ENCODE measurements at regions not wholly inside any gene's neighbourhood (a gene's known extent, or its start where the extent isn't known, plus 50 kb on each side); places are given as distances from the start of the nearest gene placed in this dataset.

GRCh38 chr3:834679-835078 lies 258.1 kb upstream of the CNTN6 start:
- no peaks in the 10 kb centered on the region for H3K79me2 ChIP-seq (ENCODE audit: insufficient read depth, low read length)
- H3K36me3 ChIP-seq (ENCODE audit: insufficient read depth, low read length): no peaks in the 10 kb centered on the region
- no peaks in the 10 kb centered on the region for H3K9me3 ChIP-seq (ENCODE audit: insufficient read depth, low read depth, low read length)
- no peaks in the 10 kb centered on the region for H3K27me3 ChIP-seq (ENCODE audit: insufficient read depth, low read length, poor library complexity, severe bottlenecking)
- no peaks in the 10 kb centered on the region for H3F3A ChIP-seq (ENCODE audit: low read depth)
- TF ChIP-seq CTCF (conservative IDR thresholded peaks at IDR 0.05; ENCODE audit: low read length) (no peak), EZH2phosphoT487 (IDR thresholded peaks at IDR 0.05; ENCODE audit: borderline replicate concordance) (no peak)
- H3K4me2 ChIP-seq (ENCODE audit: low read depth, low read length, poor library complexity, severe bottlenecking): no peak overlapping the region
- H3K4me3 ChIP-seq (ENCODE audit: low read length, poor library complexity, severe bottlenecking): no peak overlapping the region
- H2AFZ ChIP-seq (ENCODE audit: low read length): no peak overlapping the region
- H4K20me1 ChIP-seq (ENCODE audit: insufficient read depth, low read length, poor library complexity, severe bottlenecking): no peaks in the 10 kb centered on the region
- no peak overlapping the region for H3K9ac ChIP-seq (ENCODE audit: low read depth, low read length, poor library complexity, severe bottlenecking)
- no peaks in the 10 kb centered on the region for H3K4me1 ChIP-seq (ENCODE audit: insufficient read depth, low read length, poor library complexity, severe bottlenecking)
- no peaks in the 10 kb centered on the region for H3K9me2 ChIP-seq (replicated peaks; ENCODE audit: low read depth, low read length)

- no peaks in the 10 kb centered on the region for H3K4me1 ChIP-seq (ENCODE audit: insufficient read depth, low read length, poor library complexity, severe bottlenecking)
- H3K36me3 ChIP-seq (ENCODE audit: insufficient read depth, low read length): no peaks in the 10 kb centered on the region
- no peak overlapping the region for H3K4me3 ChIP-seq (ENCODE audit: low read length, poor library complexity, severe bottlenecking)
- no peaks in the 10 kb centered on the region for H3K79me2 ChIP-seq (ENCODE audit: insufficient read depth, low read length)
- no peaks in the 10 kb centered on the region for H4K20me1 ChIP-seq (ENCODE audit: insufficient read depth, low read length, poor library complexity, severe bottlenecking)
- no peaks in the 10 kb centered on the region for H3K9me3 ChIP-seq (ENCODE audit: insufficient read depth, low read depth, low read length)
- no peak overlapping the region for H3K4me2 ChIP-seq (ENCODE audit: low read depth, low read length, poor library complexity, severe bottlenecking)
- no peak for TF ChIP-seq EZH2phosphoT487 (IDR thresholded peaks at IDR 0.05; ENCODE audit: borderline replicate concordance)
- TF ChIP-seq CTCF (conservative IDR thresholded peaks at IDR 0.05; ENCODE audit: low read length): no peak
- no peak overlapping the region for H3K9ac ChIP-seq (ENCODE audit: low read depth, low read length, poor library complexity, severe bottlenecking)
- no peaks in the 10 kb centered on the region for H3K9me2 ChIP-seq (replicated peaks; ENCODE audit: low read depth, low read length)
- H3K27me3 ChIP-seq (ENCODE audit: insufficient read depth, low read length, poor library complexity, severe bottlenecking): no peaks in the 10 kb centered on the region
- no peak overlapping the region for H2AFZ ChIP-seq (ENCODE audit: low read length)
- no peaks in the 10 kb centered on the region for H3F3A ChIP-seq (ENCODE audit: low read depth)
Measured at GRCh38 chr3:835096-835495, 257.7 kb upstream of the CNTN6 start.

- Histone ChIP-seq H4K20me1 (ENCODE audit: insufficient read depth, low read length, poor library complexity, severe bottlenecking) (no peaks in the 10 kb centered on the region), H3K9ac (ENCODE audit: low read depth, low read length, poor library complexity, severe bottlenecking) (no peak overlapping the region), H3K9me3 (ENCODE audit: insufficient read depth, low read depth, low read length) (no peaks in the 10 kb centered on the region; the same call in 1 of the 2 replicates), H3K9me2 (replicated peaks; ENCODE audit: low read depth, low read length) (no peaks in the 10 kb centered on the region), H3F3A (ENCODE audit: low read depth) (no peaks in the 10 kb centered on the region), H3K27me3 (ENCODE audit: insufficient read depth, low read length, poor library complexity, severe bottlenecking) (no peaks in the 10 kb centered on the region), H3K4me3 (ENCODE audit: low read length, poor library complexity, severe bottlenecking) (no peak overlapping the region), H3K4me1 (ENCODE audit: insufficient read depth, low read length, poor library complexity, severe bottlenecking) (no peaks in the 10 kb centered on the region), H3K4me2 (ENCODE audit: low read depth, low read length, poor library complexity, severe bottlenecking) (no peak overlapping the region), H2AFZ (ENCODE audit: low read length) (no peak overlapping the region), H3K79me2 (ENCODE audit: insufficient read depth, low read length) (no peaks in the 10 kb centered on the region), H3K36me3 (ENCODE audit: insufficient read depth, low read length) (no peaks in the 10 kb centered on the region)
- TF ChIP-seq EZH2phosphoT487 (IDR thresholded peaks at IDR 0.05; ENCODE audit: borderline replicate concordance) (no peak), CTCF (conservative IDR thresholded peaks at IDR 0.05; ENCODE audit: low read length) (no peak)
Measured at GRCh38 chr3:839981-840380, 252.8 kb upstream of the CNTN6 start.

Measured in Loucy (cell line).